22Rv1 (cell line): ENCODE measurements at regions not wholly inside any gene's neighbourhood (a gene's known extent, or its start where the extent isn't known, plus 50 kb on each side); places are given as distances from the start of the nearest gene placed in this dataset.

ENCODE experiments used
- H3K27ac ChIP-seq: fragments of 450-650 bp; 2 replicates; pipeline ENCODE4 v1.5.1; 2017
- CTCF ChIP-seq: fragments of 450-650 bp; IDR thresholded peaks from 2 replicates; pipeline ENCODE4 v1.5.1; 2017; ENCODE audit warnings: mild to moderate bottlenecking
- ZFX ChIP-seq: fragments of 450-650 bp; IDR thresholded peaks from 2 replicates; pipeline ENCODE4 v1.6.1; 2017; ENCODE audit warnings: antibody characterized with exemption, borderline replicate concordance

- TF ChIP-seq CTCF = no peak
- no peak for TF ChIP-seq ZFX
- no peak overlapping the region for H3K27ac ChIP-seq
Observed at GRCh38 chr6:134729561-134729960, 220.3 kb downstream of the ALDH8A1 start.

- no peak overlapping the region for H3K27ac ChIP-seq
- TF ChIP-seq CTCF = no peak
- TF ChIP-seq ZFX = no peak
Observed at GRCh38 chr6:134727081-134727480, 222.8 kb downstream of the ALDH8A1 start.

- no peak for TF ChIP-seq CTCF
- TF ChIP-seq ZFX = no peak
Observed at GRCh38 chr6:134725590-134725989, 224.3 kb downstream of the ALDH8A1 start.

GRCh38 chr6:134724771-134725340 is 225.0 kb downstream of the ALDH8A1 start:
- no peak for TF ChIP-seq ZFX
- no peak for TF ChIP-seq CTCF
- no peak overlapping the region for H3K27ac ChIP-seq

More at GRCh38 chr6:134725590-134725989, 224.3 kb downstream of the ALDH8A1 start:
- no peak overlapping the region for H3K27ac ChIP-seq

GRCh38 chr6:134723081-134723871 is 226.6 kb downstream of the ALDH8A1 start:
- TF ChIP-seq CTCF (no peak), ZFX (no peak)
- H3K27ac ChIP-seq = no peak overlapping the region

- TF ChIP-seq ZFX (no peak), CTCF (no peak)
Observed at GRCh38 chr6:134722200-134722870, 227.6 kb downstream of the ALDH8A1 start.

GRCh38 chr6:134721060-134721405 is 228.9 kb downstream of the ALDH8A1 start:
- TF ChIP-seq CTCF (no peak), ZFX (no peak)
- no peak overlapping the region for H3K27ac ChIP-seq

More at GRCh38 chr6:134722200-134722870, 227.6 kb downstream of the ALDH8A1 start:
- H3K27ac ChIP-seq = no peak overlapping the region
